HCT116 (cell line): ENCODE measurements at regions not wholly inside any gene's neighbourhood (a gene's known extent, or its start where the extent isn't known, plus 50 kb on each side); places are given as distances from the start of the nearest gene placed in this dataset.

ENCODE experiments used
- CTCF ChIP-seq, 3 experiments: fragments of 200-600 bp in 1 of 3; sonication (generic) in 1 of 3; IDR thresholded peaks in 2 of 3; conservative IDR thresholded peaks in 1 of 3; 2 replicates each; pipeline ENCODE4 v1.5.1; 2012 to 2017; ENCODE audit warnings: low read depth in 2 of 3, low read length in 2 of 3, antibody characterized with exemption in 1 of 3, borderline replicate concordance in 1 of 3, control low read depth in 1 of 3, mild to moderate bottlenecking in 1 of 3, mixed read lengths in 1 of 3, mixed run types in 1 of 3, moderate library complexity in 1 of 3; ENCODE audit not compliant: insufficient read depth in 1 of 3
- EZH2 ChIP-seq: fragments of 200-600 bp; sonication (generic); IDR thresholded peaks from 2 replicates; pipeline ENCODE4 v1.6.1; 2017; ENCODE audit warnings: antibody characterized with exemption, mixed run types

GRCh38 chr4:58564695-58565475, 1454.7 kb upstream of the IGFBP7 start:
- TF ChIP-seq CTCF (IDR thresholded peaks at IDR 0.05 in 2 of 3, conservative IDR thresholded peaks at IDR 0.05 in 1 of 3; ENCODE audit: borderline replicate concordance in 1 of 3, insufficient read depth in 1 of 3, low read depth in 2 of 3, low read length in 2 of 3) (no peak), EZH2 (no peak)
